ENCODE measurements at regions not wholly inside any gene's neighbourhood (a gene's known extent, or its start where the extent isn't known, plus 50 kb on each side); places are given as distances from the start of the nearest gene placed in this dataset.

GRCh38 chr6:18931086-18931485 is 543.9 kb downstream of the RNF144B start:
- H3K27ac ChIP-seq: no peak overlapping the region
- no peaks in the 10 kb centered on the region for H3K4me1 ChIP-seq
- no peak for TF ChIP-seq CTCF (IDR thresholded peaks at IDR 0.05)
- H3K4me3 ChIP-seq: no peak overlapping the region
- no peaks in the 10 kb centered on the region for H3K9me3 ChIP-seq
- no peaks in the 10 kb centered on the region for H3K36me3 ChIP-seq
- H3K27me3 ChIP-seq: no peaks in the 10 kb centered on the region
- DNase-seq: no peak
- intact Hi-C loops (cut with DNase I; ENCODE audit: low total_unique reads): no loop called here

DNA sequence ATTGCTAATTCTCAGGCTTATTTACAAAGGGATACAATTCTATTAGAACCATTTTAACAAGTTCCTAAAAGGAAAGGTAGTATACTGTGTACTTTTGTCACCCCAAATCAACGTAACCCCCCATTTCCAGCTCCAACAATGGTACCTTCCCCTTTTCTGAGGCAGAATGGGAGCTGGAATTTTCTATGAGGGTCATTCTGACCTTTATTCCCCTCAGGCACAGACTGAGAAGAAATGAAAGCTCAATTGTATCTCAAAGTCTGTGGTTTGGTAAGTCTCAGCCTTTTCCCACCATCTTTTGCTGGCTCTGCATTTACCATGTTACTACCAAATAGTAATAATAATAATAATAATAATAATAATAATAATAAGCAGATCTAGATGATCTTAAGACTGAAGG is 571.0 kb downstream of the RNF144B start:
- no peaks in the 10 kb centered on the region for H3K36me3 ChIP-seq
- DNase-seq: no peak
- no peaks in the 10 kb centered on the region for H3K9me3 ChIP-seq
- intact Hi-C loops (cut with DNase I; ENCODE audit: low total_unique reads): no loop called here
- no peak for TF ChIP-seq CTCF (IDR thresholded peaks at IDR 0.05)
- no peaks in the 10 kb centered on the region for H3K27me3 ChIP-seq
- H3K4me3 ChIP-seq: no peak overlapping the region
- H3K4me1 ChIP-seq: no peaks in the 10 kb centered on the region
- H3K27ac ChIP-seq: no peak overlapping the region

DNA sequence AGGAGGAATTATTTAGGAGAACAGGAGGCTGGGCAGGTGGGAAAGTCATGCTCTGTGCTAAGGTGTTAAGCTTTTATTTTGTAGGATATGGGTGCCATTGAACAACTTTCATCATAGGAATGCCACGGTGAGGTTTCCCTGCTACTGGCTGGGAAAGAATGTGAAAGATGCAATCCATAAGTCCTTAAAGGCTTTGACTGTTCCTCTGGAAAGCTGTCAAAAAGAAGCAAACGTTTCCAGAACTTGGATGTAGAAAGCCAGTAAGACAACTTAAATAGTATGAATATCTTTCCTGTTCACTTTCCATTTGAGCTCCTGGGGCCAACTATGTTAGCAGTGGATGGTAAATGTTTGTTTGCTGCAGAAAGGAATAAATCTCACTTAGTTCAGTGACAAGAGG is 574.4 kb downstream of the RNF144B start:
- intact Hi-C loops (cut with DNase I; ENCODE audit: low total_unique reads): no loop called here
- no peaks in the 10 kb centered on the region for H3K9me3 ChIP-seq
- H3K36me3 ChIP-seq: no peaks in the 10 kb centered on the region
- no peak overlapping the region for H3K4me3 ChIP-seq
- no peak for TF ChIP-seq CTCF (IDR thresholded peaks at IDR 0.05)
- no peak overlapping the region for H3K27ac ChIP-seq
- no peaks in the 10 kb centered on the region for H3K4me1 ChIP-seq
- DNase-seq: no peak
- H3K27me3 ChIP-seq: no peaks in the 10 kb centered on the region

DNA sequence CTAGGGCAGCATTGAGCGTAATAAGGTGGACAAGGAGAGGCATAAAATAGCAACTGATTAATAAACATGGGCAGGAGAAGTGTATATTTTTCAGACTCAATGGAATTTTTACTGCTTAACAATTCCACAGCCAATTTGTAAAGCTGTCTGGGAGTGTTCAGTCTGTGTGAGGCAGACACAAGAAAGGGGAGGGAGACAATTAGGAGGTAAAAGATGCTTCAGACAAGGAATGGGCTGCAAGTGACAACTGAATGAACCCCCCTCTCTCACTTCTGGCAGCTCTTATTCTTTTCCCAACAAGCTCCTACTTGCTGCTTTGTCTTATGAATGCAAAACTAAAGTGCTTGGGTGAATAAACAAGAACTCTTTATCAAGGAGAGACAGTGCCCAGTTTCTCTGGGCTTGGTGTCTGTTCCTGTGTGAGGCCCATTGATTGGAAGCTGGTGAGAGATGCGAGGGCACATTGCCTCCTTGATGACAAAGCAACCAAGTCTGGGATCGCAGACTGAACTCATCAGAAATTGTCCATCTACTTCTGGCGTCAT is 575.3 kb downstream of the RNF144B start:
- no peak for TF ChIP-seq CTCF (IDR thresholded peaks at IDR 0.05)

DNA sequence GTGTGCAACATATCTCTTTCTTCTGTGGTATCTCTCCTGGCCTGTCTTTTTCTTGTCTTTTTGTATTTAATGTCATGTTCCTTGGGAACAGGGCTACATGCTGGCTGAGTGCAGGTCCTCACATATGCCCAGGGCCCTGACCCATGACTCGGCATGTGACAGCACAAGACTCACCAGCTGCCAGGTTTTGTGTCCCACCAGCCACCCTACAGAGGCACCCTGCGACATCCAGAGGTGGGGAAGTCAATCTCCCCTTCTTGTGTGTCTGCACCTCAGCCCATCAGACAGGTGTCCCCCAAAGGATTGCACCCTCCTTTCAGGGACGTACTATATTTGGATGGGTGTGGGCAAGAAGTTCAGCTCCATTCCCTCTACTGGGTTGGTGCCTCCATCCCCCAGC is 576.3 kb downstream of the RNF144B start:
- TF ChIP-seq CTCF (IDR thresholded peaks at IDR 0.05): no peak
- Histone ChIP-seq H3K9me3 (no peaks in the 10 kb centered on the region), H3K4me1 (no peaks in the 10 kb centered on the region), H3K36me3 (no peaks in the 10 kb centered on the region), H3K4me3 (no peak overlapping the region), H3K27me3 (no peaks in the 10 kb centered on the region), H3K27ac (no peak overlapping the region)
- intact Hi-C loops (cut with DNase I; ENCODE audit: low total_unique reads): no loop called here
- DNase-seq: no peak

More for the DNA sequence above, 575.3 kb downstream of the RNF144B start:
- no peaks in the 10 kb centered on the region for H3K36me3 ChIP-seq
- no peak overlapping the region for H3K4me3 ChIP-seq
- H3K4me1 ChIP-seq: no peaks in the 10 kb centered on the region
- H3K27ac ChIP-seq: no peak overlapping the region
- no peaks in the 10 kb centered on the region for H3K9me3 ChIP-seq
- intact Hi-C loops (cut with DNase I; ENCODE audit: low total_unique reads): no loop called here
- H3K27me3 ChIP-seq: no peaks in the 10 kb centered on the region
- DNase-seq: no peak

- H3K4me3 ChIP-seq: no peak overlapping the region
- H3K4me1 ChIP-seq: peaks cover 0 to 13% (median 0%) of the 10 kb centered on the region in 4 donors
- TF ChIP-seq CTCF (IDR thresholded peaks at IDR 0.05): no peak
- no peak for DNase-seq
- intact Hi-C loops (cut with DNase I; ENCODE audit: low total_unique reads): no loop called here
- no peaks in the 10 kb centered on the region for H3K36me3 ChIP-seq
- H3K27ac ChIP-seq: no peak overlapping the region
- no peaks in the 10 kb centered on the region for H3K9me3 ChIP-seq
- no peaks in the 10 kb centered on the region for H3K27me3 ChIP-seq
Measured at GRCh38 chr6:18973251-18973650, 586.1 kb downstream of the RNF144B start.

Measured in tibial artery (tissue), 4 donors.